Right atrium auricular region (tissue), 2 donors: ENCODE measurements at regions not wholly inside any gene's neighbourhood (a gene's known extent, or its start where the extent isn't known, plus 50 kb on each side); places are given as distances from the start of the nearest gene placed in this dataset.
"Not testable (repeated sequence)": the region's sequence is repeated elsewhere in the genome, so short reads cannot be mapped to it uniquely, and the experiment has no call there.

Source experiments
- DNase-seq: peaks from one replicate; pipeline ENCODE4 v3.0.0-alpha.2; 2019; ENCODE audit warnings: low spot score
- H3K27ac ChIP-seq, 2 donors: fragments of 200-600 bp; sonication (generic); 1 replicate in 1 of 2; 2 replicates in 1 of 2; pipeline ENCODE4 v1.5.1; 2016 to 2019
- H3K27me3 ChIP-seq, 2 donors: fragments of 200-600 bp; sonication (generic); one replicate each; pipeline versions ENCODE4 v1.5.1 to v1.6.0; 2017 to 2019
- H3K36me3 ChIP-seq: fragments of 200-600 bp; sonication (generic); one replicate; pipeline ENCODE4 v1.5.1; 2016
- H3K4me1 ChIP-seq, 2 donors: fragments of 200-600 bp; sonication (generic); one replicate each; pipeline versions ENCODE4 v1.5.1 to v1.6.0; 2017 to 2019
- H3K4me3 ChIP-seq, 2 donors: fragments of 200-600 bp; sonication (generic); 1 replicate in 1 of 2; 2 replicates in 1 of 2; pipeline ENCODE4 v1.5.1; 2017 to 2019; ENCODE audit warnings: mild to moderate bottlenecking in 1 of 2, moderate library complexity in 1 of 2
- H3K9me3 ChIP-seq, 2 donors: fragments of 200-600 bp; sonication (generic); one replicate each; pipeline ENCODE4 v1.5.1; 2019
- CTCF ChIP-seq, 2 donors: fragments of 200-600 bp; sonication (generic); IDR thresholded peaks; one replicate each; pipeline ENCODE4 v1.5.1; 2019; ENCODE audit warnings: antibody characterized with exemption in 2 of 2

GRCh38 chr7:115289971-115290370 is 368.1 kb downstream of the MDFIC start:
- Histone ChIP-seq H3K9me3 (no peaks in the 10 kb centered on the region), H3K27ac (no peak overlapping the region), H3K27me3 (no peaks in the 10 kb centered on the region), H3K4me3 (no peak overlapping the region), H3K36me3 (no peaks in the 10 kb centered on the region), H3K4me1 (no peaks in the 10 kb centered on the region)
- no peak for TF ChIP-seq CTCF (IDR thresholded peaks at IDR 0.05)
- DNase-seq, result no peak

DNA sequence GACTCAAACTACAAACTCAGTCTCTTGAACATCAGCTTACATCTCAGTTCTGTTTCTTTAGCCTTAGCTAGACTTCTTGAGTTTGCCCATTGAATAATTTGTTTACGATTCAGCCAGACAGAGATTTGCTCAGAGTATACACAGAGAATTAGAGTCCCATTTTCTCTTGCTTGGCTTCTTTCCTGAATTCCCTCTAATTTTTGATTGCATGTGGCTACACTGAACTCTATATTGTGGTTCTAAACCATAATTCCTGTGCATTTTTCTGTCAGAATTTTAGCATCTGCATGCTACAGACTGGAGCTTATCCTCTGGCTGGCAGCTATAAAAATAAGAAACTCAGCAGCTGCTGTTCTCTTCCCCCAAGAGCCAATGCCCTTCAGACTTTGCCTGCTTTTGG is 354.9 kb downstream of the MDFIC start:
- DNase-seq, result no peak
- Histone ChIP-seq H3K4me1 (no peaks in the 10 kb centered on the region), H3K4me3 (no peak overlapping the region), H3K27me3 (no peaks in the 10 kb centered on the region), H3K27ac (no peak overlapping the region), H3K9me3 (peaks cover 0 to 11% of the 10 kb centered on the region in 2 donors), H3K36me3 (no peaks in the 10 kb centered on the region)
- no peak for TF ChIP-seq CTCF (IDR thresholded peaks at IDR 0.05)

GRCh38 chr7:115273855-115274254 is 352.0 kb downstream of the MDFIC start:
- not testable (repeated sequence) for H3K36me3 ChIP-seq, H3K27me3 ChIP-seq, DNase-seq, H3K4me3 ChIP-seq, H3K4me1 ChIP-seq, H3K27ac ChIP-seq
- peaks cover 0 to 11% of the 10 kb centered on the region in 2 donors for H3K9me3 ChIP-seq

- no peak overlapping the region for H3K4me3 ChIP-seq
- DNase-seq, result no peak
- H3K36me3 ChIP-seq, result no peaks in the 10 kb centered on the region
- H3K4me1 ChIP-seq, result no peaks in the 10 kb centered on the region
- H3K9me3 ChIP-seq, result peaks cover 0 to 11% of the 10 kb centered on the region in 2 donors
- TF ChIP-seq CTCF (IDR thresholded peaks at IDR 0.05), result no peak
- no peaks in the 10 kb centered on the region for H3K27me3 ChIP-seq
- no peak overlapping the region for H3K27ac ChIP-seq
These were observed 351.4 kb downstream of the MDFIC start for GRCh38 chr7:115273139-115273772.

DNA sequence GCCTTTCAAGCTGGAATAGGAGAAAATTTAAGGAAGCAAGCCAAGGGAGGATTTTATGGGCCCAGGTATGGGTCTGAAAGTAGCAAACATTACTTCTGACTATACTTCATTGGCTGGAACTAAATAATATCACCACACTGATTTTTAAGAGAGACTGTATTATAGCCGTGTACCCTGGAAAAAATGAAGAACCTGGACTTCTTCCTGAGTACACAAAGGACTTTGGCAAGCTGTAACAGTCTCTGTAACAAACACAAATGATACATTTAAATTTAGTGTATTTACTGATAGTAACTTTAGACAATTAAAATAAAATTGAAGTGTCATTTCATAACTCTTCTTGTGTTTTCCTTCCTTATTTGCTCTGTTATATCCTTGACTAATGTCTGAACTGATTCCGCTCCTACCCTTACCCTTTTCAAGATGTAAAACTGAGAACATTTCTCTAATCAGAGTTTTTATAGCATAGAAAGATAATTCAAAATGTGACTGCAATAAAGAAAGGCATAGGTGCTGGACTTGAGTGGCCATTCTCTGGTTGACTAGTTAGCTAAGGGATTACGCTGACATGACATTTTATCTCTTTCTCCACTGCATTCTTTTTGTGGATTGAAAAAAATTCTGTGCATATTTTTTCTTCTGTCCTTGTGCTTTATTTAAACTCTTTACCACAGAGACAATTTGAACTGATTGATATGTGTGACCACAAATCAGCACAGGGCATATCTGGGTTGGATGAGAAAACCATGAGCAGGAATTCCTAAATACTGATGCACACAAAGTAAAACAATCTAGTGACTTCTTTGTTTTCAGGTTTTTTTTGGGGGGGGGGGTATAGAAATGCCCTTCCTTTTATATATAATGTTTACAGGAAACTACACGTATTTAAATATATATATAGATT is 349.7 kb downstream of the MDFIC start:
- no peak for DNase-seq
- no peak overlapping the region for H3K4me3 ChIP-seq
- no peak overlapping the region for H3K27ac ChIP-seq
- peaks cover 0 to 7% of the 10 kb centered on the region in 2 donors for H3K9me3 ChIP-seq
- H3K27me3 ChIP-seq, result no peaks in the 10 kb centered on the region
- no peak for TF ChIP-seq CTCF (IDR thresholded peaks at IDR 0.05)
- no peaks in the 10 kb centered on the region for H3K4me1 ChIP-seq
- no peaks in the 10 kb centered on the region for H3K36me3 ChIP-seq

DNA sequence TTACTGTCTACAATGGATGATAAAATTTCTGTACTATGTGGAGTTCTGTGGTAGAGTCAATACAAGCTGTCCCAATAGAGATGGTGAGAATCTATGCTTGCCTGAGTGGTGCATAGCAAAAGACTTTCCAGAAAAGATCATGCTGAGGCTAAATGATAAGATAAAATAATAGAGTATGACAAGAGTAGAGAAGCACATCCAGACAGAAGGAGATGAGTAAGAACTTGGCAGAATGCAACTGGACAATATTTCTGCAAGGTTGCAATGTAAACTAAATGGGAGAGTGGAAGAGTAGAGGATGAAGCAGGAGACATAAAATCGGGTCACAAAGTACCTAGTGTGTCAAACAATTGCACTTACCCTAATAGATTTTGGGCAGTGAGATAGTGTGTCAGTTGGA is 347.6 kb downstream of the MDFIC start:
- H3K36me3 ChIP-seq, result no peaks in the 10 kb centered on the region
- no peak for TF ChIP-seq CTCF (IDR thresholded peaks at IDR 0.05)
- H3K27me3 ChIP-seq, result no peaks in the 10 kb centered on the region
- no peaks in the 10 kb centered on the region for H3K4me1 ChIP-seq
- no peak overlapping the region for H3K27ac ChIP-seq
- no peak for DNase-seq
- no peak overlapping the region for H3K4me3 ChIP-seq
- no peaks in the 10 kb centered on the region for H3K9me3 ChIP-seq
